ENCODE measurements at regions not wholly inside any gene's neighbourhood (a gene's known extent, or its start where the extent isn't known, plus 50 kb on each side); places are given as distances from the start of the nearest gene placed in this dataset.

- TF ChIP-seq EP300 (IDR thresholded peaks at IDR 0.05; ENCODE audit: borderline replicate concordance) (no peak), USF1 (IDR thresholded peaks at IDR 0.05) (no peak), EGR1 (IDR thresholded peaks at IDR 0.05) (no peak), TAF1 (IDR thresholded peaks at IDR 0.05; ENCODE audit: low read depth) (no peak), REST (IDR thresholded peaks at IDR 0.05; ENCODE audit: low read depth) (no peak), CREB1 (IDR thresholded peaks at IDR 0.05; ENCODE audit: low read depth) (no peak), RAD21 (IDR thresholded peaks at IDR 0.05; ENCODE audit: low read depth) (no peak), CEBPB (IDR thresholded peaks at IDR 0.05) (no peak)
Measured at GRCh38 chr12:102781117-102781516, 135.9 kb downstream of the PAH start.

GRCh38 chr12:102776041-102776440 lies 141.0 kb downstream of the PAH start:
- TF ChIP-seq TAF1 (IDR thresholded peaks at IDR 0.05; ENCODE audit: low read depth) (no peak), RAD21 (IDR thresholded peaks at IDR 0.05; ENCODE audit: low read depth) (no peak), TEAD4 (IDR thresholded peaks at IDR 0.05) (no peak), ZBTB7A (IDR thresholded peaks at IDR 0.05; ENCODE audit: low read depth) (no peak)

- TF ChIP-seq REST (IDR thresholded peaks at IDR 0.05; ENCODE audit: low read depth), result no peak
- peak; percentile 60 for TF ChIP-seq RAD21 (IDR thresholded peaks at IDR 0.05; ENCODE audit: low read depth)
- no peak for TF ChIP-seq EGR1 (IDR thresholded peaks at IDR 0.05)
Measured at GRCh38 chr12:102769323-102769916, 147.6 kb downstream of the PAH start.

GRCh38 chr12:102766961-102767360 lies 150.1 kb downstream of the PAH start:
- no peak for TF ChIP-seq FOXM1 (IDR thresholded peaks at IDR 0.05; ENCODE audit: borderline replicate concordance, low read depth)
- TF ChIP-seq YY1 (IDR thresholded peaks at IDR 0.05; ENCODE audit: low read depth), result no peak
- TF ChIP-seq REST (IDR thresholded peaks at IDR 0.05; ENCODE audit: low read depth), result no peak
- TF ChIP-seq USF1 (IDR thresholded peaks at IDR 0.05), result no peak
- TF ChIP-seq TAF1 (IDR thresholded peaks at IDR 0.05; ENCODE audit: low read depth), result no peak
- no peak for TF ChIP-seq EGR1 (IDR thresholded peaks at IDR 0.05)
- no peak for TF ChIP-seq TEAD4 (IDR thresholded peaks at IDR 0.05)
- no peak for TF ChIP-seq MAX (IDR thresholded peaks at IDR 0.05)
- no peak for TF ChIP-seq ZBTB7A (IDR thresholded peaks at IDR 0.05; ENCODE audit: low read depth)
- TF ChIP-seq TCF12 (IDR thresholded peaks at IDR 0.05; ENCODE audit: low read depth), result no peak
- no peak for TF ChIP-seq EP300 (IDR thresholded peaks at IDR 0.05; ENCODE audit: borderline replicate concordance)
- no peak for TF ChIP-seq NFIC (IDR thresholded peaks at IDR 0.05)
- no peak for TF ChIP-seq RAD21 (IDR thresholded peaks at IDR 0.05; ENCODE audit: low read depth)

GRCh38 chr12:102765736-102766135 lies 151.3 kb downstream of the PAH start:
- no peak for TF ChIP-seq CREB1 (IDR thresholded peaks at IDR 0.05; ENCODE audit: low read depth)
- TF ChIP-seq EP300 (IDR thresholded peaks at IDR 0.05; ENCODE audit: borderline replicate concordance), result no peak
- no peak for TF ChIP-seq ZBTB7A (IDR thresholded peaks at IDR 0.05; ENCODE audit: low read depth)

GRCh38 chr12:102763471-102763870 lies 153.6 kb downstream of the PAH start:
- TF ChIP-seq TAF1 (IDR thresholded peaks at IDR 0.05; ENCODE audit: low read depth) (no peak), YY1 (IDR thresholded peaks at IDR 0.05; ENCODE audit: low read depth) (no peak), MAX (IDR thresholded peaks at IDR 0.05) (no peak), ZBTB7A (IDR thresholded peaks at IDR 0.05; ENCODE audit: low read depth) (no peak), EGR1 (IDR thresholded peaks at IDR 0.05) (no peak)

All from Ishikawa (cell line).